Esophagus squamous epithelium (tissue), 4 donors: ENCODE measurements at regions not wholly inside any gene's neighbourhood (a gene's known extent, or its start where the extent isn't known, plus 50 kb on each side); places are given as distances from the start of the nearest gene placed in this dataset.

Experiments used
- CTCF ChIP-seq, 6 experiments: fragments of 450-650 bp in 4 of 6; fragments of 200-600 bp in 2 of 6; sonication (generic) in 2 of 6; IDR thresholded peaks; one replicate each; pipeline ENCODE4 v1.5.1; 2016 to 2019; ENCODE audit warnings: antibody characterized with exemption in 6 of 6, mild to moderate bottlenecking in 4 of 6, moderate library complexity in 4 of 6
- POLR2A ChIP-seq, 4 donors: fragments of 450-650 bp; IDR thresholded peaks; one replicate each; pipeline ENCODE4 v1.6.1; 2017; ENCODE audit warnings: antibody characterized with exemption in 4 of 4, mild to moderate bottlenecking in 4 of 4, moderate library complexity in 3 of 4

- TF ChIP-seq CTCF (IDR thresholded peaks at IDR 0.05) (no peak), POLR2A (IDR thresholded peaks at IDR 0.05) (no peak)
These were observed 143.0 kb upstream of the FAM241A start for GRCh38 chr4:112002248-112002661.
